ENCODE measurements at regions not wholly inside any gene's neighbourhood (a gene's known extent, or its start where the extent isn't known, plus 50 kb on each side); places are given as distances from the start of the nearest gene placed in this dataset.
"Not testable (repeated sequence)": the region's sequence is repeated elsewhere in the genome, so short reads cannot be mapped to it uniquely, and the experiment has no call there.

DNA sequence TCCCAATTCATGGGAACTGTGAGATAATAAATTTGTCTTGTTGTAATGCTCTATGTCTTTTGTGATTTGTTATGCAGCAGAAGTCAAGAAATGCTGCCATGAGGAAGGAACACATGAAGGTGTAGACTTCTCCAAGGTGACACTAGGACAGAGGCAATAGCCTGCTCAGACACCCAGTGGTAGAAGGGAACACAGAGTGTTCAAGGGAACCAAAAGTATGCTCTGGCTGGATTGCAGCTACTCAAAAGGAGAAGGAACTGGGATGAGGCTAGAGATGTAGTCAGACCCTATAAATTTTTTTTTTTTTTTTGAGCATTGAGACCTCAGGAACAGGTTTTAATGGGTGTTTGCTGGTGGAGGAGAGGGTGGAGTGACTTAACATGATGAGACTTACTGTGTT is 232.5 kb downstream of the PARP8 start:
- no peak for DNase-seq (ENCODE audit: low read depth)

DNA sequence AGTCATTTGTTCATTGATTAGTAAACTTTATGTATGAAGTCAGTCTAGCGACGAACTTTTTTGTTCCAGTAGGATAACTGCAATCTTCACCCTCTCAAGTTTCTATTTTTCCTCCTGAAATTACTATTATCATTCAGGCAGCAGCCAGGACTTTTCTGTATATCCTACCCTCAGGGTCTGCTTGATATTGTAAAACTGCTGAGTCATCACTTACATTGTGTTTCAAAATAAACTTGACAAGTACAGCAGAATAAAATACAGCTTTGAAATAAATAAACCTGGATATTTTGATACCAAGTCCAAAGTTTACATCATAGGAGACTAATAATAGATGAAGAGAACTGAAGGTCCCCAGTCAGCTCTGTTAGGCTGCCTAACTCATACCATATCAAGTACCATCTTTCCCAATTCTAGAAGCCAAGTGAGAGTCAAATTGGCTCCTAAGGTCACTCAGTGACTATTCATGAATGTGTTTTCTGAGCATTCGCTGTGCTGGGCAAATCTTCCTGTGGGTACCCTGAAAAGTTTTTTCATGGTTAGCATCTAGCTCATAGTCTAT is 234.6 kb downstream of the PARP8 start:
- DNase-seq (ENCODE audit: low read depth): no peak

DNA sequence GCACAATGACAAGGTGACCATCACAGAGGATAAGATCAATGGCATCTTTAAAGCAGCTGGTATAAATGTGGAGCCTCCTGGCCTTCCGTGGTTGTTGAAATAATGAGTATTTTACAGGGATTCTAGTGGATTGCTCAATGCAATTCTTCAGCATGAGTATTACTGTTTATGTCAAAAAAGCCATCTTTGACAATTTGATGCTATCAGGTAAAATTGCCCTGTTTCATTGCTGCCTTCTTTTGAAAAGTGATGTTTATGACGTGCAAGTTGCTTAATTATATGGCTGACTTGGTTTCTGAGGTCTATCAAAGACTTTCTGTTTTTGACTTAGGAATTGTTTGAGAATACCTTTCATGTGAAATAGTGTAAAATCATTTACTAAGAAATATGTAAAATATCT is 237.2 kb downstream of the PARP8 start:
- DNase-seq (ENCODE audit: low read depth): no peak

DNA sequence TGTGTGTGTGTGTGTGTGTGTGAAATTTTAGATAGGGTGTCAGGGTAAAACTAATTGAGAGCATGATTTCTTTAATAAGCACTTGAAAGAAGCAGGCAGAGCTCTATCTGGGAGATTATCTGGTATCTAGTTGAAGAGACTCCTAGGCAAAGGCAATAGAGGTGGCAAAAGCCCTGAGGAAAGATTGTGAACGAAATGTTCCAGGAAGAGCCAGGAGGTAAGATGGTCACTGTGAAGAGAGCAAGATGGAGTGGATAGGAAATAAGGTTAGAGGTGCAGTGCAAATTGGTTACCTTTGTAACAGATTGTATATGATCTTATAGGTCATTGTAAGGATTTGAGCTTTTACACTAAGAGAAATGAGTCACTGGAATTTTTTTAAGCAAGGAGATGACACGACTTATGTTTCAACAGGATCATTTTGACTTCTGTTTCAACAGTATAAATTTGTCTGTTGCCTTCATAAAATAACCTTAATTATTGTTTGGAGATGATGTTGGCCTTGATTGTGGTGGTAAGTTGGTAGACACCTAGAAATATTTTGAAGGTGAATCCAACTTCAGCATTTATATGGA is 239.6 kb downstream of the PARP8 start:
- DNase-seq (ENCODE audit: low read depth): no peak

DNA sequence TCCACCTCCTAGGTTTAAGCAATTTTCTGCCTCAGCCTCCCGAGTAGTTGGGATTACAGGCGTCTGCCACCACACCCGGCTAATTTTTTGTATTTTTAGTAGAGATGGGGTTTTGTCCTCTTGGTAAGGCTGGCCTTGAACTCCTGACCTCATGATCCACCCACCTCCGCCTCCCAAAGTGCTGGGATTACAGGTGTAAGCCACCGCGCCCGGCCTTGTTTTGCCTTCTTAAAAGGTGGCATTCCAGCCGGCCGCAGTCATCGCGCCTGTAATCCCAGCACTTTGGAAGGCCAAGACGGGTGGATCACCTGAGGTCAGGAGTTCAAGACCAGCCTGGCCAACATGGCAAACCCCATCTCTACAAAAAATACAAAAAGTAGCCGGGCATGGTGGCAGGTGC is 253.7 kb downstream of the PARP8 start:
- not testable (repeated sequence) for DNase-seq (ENCODE audit: low read depth)

DNA sequence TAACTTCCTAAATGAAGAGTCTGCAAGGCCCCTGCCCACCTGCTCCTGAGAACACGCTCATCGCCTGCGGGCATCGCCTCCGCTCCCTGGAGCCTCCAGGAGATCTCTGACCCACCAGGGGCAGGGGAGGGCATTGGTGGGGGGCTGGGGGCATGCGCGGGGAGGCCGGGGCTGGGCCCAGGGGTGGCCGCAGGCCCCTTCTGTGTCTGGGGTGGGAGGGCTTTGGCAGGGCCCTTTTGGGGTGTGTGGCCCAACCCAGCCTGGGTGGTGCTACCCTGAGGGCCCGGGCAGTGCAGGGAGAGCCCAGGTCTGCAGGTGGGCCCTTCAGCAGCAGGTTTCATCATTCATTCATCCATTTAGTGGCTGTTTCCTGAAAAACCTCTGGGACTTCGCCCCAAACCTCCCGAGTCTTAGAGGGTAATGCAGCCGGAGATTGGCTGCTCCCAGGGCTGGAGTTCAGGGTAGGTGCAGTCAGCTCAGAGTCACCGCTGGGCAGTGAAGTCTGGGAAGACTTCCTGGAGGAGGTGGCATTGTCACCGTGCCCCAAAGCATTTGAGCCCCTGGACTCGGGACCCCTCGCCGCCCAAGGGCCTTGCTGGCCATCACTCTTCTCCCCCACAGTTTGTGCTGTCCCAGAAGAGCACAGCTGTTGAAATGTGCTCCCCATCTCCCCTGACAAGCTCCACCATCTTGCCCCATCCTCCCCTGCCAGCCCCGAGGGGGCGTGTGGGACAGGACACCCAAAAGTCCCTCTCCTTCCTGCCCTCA is 255.1 kb downstream of the PARP8 start:
- no peak for DNase-seq (ENCODE audit: low read depth)

DNA sequence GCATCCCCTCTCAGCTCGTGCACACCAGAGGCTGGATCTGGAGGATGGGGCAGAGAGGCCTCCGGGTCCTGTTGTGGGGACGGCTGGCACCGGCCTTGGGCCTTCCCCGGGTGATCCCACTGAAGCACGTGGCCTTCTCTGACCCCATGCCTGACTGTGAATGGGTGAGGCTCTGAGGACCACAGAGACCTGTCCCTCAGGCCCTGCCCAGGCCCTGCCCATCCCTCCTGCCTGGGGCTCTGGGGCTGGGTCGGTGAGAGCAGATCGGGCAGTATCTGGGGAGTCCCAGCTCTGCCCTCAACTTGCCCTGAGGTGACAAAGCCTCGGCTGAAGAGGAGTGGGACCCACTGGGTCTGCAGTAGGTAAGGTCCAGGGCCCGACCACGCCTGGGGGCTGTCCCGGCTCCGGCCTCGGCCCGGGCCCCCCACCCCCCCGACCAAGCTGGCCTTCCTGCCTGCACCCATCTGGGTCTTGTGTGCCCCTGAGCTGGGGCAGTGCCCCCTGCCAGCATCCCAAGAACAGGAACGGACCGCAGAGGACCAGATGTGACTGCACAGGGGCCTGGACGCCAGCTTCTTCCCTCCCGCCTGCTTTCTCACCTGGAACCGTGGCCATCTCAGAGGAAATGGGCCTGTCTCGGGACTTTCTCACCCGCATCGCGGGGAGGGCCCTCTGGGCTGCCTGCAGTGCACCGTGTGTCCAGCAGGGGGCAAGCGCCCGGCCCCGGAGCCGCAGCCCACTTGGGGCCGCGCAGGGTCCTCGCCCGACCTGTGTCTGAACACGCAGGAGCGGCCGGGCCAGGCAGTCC is 255.9 kb downstream of the PARP8 start:
- DNase-seq (ENCODE audit: low read depth): not testable (repeated sequence)

DNA sequence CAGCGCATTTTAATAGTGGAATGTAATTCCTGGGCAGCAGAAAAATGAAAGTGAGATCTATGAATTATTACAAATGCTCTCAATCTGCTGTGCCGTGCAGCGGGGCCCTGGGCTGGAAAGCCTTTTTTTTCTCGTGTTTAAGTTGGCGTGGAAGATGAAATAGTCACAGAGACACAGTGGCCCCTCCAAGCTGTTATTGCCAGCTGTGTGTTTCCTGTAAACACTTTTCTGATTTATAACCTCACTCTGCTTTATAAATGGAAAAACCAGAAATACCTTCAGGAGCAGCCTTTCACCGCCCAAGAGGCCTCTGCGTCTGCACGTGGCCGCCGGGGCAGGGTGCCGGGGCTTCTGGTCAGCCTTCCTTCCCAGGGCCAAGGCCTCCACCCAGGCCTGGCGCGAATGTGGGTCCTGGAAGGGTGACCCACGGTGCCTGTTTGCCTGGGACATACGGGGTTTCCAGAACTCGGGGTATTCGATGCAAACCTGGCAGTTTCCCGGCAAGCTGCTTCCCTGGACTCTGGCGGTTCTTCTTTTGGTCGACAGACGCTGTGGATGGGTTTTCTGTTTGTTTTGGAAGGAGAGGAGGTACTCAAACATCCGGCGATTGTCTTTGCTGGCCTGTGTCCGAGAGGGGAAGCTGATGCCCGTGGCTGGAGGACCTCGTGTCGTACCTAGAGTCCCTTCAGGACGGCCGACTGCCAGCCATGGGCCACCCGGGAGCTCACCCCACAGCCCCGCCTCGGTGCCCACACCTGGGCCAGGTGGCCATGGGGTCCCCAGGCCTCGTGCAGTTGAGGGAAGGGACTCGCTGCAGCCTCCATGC is 256.7 kb downstream of the PARP8 start:
- no peak for DNase-seq (ENCODE audit: low read depth)

DNA sequence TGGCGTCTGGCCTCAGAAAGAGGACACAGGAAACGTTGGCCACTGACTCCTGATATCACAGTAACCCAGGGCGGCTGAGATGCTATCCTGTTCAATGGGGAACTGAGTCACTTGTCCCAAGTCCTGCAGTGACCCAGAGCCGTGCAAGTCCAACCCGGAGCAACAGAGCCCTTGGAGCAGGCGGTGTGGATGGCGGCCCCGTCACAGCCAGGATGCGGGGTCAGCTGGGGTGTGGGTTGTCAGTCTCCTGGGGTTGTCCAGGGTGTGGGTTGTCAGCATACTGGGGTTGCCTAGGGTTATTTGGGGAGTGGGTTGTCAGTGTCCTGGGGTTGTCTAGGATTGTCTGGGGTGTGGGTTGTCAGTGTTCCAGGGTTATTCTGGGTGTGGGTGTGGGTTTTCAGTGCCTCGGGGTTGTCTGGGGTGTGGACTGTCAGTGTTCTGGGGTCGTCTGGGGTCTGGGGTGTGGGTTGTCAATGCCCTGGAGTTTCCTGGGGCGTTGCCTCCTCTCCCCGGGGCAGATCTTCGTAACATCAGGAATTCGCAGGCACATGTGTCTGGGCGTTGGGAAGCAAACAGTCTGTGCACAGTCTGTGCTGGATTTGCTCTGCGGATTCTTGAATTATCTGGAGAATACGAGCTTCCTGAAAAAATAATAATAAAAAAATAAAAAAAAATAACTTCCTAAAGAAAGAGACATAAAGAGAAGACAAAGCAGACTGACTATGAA is 257.5 kb downstream of the PARP8 start:
- DNase-seq (ENCODE audit: low read depth): no peak

DNA sequence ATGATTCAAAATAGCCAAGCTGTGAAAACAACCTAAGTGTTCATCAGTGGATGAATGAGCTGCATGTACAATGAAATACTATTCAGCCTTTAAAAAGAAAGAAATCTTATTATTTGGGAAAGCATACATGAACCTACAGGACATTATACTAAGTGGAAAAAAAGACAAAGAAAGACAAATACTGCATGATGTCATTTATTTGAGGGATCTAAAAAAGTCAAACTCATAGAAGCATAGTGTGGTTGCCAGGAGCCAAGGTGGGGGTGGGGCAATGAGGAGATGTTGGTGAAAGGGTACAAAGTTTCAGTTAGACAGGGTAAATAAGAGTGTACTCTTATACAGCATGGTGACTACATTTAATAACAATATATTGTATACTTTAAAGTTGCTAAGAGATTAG is 261.5 kb downstream of the PARP8 start:
- no peak for DNase-seq (ENCODE audit: low read depth)

DNA sequence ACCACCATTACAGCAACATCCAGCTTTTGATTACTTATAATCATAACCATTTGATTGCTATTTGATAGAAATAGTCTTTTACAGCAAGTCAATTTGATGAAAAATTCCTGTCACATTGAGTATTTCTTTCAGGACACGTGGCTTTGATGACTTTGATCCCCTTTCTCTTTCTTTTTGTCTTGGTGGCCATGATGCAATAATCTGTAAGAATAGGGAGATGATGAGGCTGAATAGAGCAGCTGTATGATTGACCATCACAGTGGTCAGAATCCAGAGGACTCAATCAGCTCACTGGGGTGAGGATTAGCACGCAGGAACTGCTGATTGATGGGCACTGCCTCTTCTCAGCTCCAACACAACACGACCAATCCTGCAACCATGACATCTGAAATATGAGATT is 262.7 kb downstream of the PARP8 start:
- no peak for DNase-seq (ENCODE audit: low read depth)

DNA sequence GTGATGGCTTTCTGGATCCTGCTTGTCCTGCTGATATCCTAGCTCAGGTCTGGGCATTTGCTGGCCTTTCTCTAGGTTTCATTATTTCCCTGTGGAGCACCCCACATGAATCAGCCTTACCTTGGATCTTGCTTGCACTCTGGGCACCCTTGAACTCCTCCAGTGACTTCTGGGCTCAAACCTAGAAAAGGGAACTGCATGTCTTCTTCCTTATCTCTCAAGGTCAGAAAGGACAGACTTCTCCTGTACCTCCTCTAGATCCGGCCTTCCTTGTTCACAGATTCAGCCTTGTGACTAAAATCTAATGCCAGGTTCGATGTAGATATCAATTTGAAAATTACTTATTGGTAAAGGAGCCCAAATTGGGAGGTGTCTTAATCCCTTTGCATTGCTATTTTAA is 267.9 kb downstream of the PARP8 start:
- DNase-seq (ENCODE audit: low read depth): no peak

DNA sequence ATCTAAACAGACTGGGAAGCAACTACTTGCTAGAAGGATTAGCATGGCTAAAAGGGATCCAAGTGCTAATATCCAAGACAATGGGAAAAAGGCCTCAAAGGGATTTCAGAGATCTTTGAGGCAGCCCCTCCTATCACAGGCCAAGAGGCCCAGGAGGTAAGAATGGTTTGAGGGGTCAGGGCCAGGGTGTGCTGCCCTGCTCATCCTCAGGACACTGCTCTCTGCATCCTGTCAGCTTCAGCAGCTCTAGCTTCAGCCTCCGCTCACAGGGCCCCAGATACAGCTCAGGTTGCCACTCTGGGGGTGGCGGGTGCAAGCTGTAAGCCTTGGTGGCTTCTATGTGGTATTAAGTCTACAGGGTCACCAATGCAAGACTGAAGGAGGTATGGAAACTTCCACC is 278.7 kb downstream of the PARP8 start:
- DNase-seq (ENCODE audit: low read depth): no peak

DNA sequence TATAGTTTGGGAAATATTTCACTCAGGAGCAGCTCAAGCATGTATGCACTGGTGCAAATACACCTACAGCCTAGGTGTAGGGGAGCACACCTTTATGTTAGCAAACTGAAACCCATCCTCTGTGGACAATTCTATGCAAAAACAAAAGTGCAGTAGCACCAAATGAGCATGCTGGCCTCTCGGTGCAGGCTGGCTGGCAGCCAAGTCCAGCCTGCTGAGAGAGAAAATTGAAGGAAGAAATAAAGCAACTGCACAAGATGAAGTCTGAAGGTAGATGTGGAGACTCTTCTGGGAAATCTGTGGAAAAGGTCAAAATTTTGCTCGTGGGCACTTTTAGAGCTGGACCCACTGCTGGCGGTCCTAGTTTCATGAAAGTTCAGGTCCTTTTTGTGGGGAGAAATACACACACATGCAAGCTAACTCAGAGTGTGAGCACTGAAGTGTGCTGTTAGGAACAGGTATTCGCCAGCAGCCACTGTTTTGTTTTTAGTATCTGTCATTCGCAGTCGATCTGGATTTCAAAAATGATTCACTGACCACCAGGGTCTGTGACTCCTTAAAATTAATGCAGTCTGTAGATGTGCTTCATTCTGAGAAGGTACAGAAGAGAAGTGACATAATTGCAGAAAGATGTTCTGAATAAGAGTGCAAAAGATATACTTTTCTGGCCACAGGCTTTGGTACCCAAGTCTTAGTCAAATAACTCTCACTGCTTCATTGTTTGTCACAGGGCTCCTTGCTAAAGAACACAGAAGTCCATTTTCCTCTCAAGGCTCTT is 281.7 kb downstream of the PARP8 start:
- DNase-seq (ENCODE audit: low read depth): no peak

DNA sequence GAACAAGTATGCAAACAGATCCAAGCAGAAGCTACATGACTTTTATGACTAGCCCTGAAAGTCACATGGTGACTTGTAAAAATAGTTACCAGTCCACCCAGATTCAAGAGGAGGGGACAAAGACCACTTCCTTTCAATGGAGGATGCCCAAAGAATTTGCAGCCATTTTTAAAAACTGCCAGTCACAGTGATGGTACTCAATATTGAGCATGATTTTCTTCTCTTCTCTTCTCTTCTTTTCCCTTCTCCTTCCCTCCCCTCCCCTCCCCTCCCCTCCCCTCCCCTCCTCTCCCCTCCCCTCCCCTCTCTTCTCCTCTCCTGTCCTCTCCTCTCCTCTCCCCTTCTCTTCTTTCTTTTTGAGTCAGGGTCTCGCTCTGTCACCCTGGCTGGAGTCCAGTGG is 286.9 kb downstream of the PARP8 start:
- no peak for DNase-seq (ENCODE audit: low read depth)

DNA sequence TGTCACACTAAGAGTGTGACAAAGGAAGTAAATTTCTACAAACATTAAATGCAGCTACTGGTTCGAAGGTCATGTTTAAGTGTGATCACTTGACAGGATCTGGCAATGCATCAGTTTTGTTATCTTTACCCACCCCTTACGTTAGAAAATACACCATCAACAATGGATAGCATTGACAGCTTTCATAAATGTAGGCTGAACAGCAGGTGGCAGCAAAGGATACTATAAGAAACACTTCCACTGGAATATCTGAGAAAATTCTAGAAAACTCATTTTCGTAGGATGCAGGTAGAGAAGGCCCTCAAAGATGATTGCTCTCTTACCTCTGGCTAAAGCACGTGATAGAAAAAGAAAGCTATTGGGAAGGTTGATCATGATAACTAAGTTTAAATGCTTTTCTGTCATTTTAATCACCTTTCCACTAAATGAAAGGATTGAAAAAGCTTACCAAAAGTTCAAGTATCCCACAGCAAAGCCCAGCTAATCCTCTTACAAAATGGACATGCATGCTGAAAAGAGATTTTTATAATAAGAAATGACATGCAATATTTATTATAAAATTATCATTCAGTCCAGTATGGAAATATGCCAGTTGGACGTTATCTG is 292.5 kb downstream of the PARP8 start:
- DNase-seq (ENCODE audit: low read depth): peak; percentile 19

DNA sequence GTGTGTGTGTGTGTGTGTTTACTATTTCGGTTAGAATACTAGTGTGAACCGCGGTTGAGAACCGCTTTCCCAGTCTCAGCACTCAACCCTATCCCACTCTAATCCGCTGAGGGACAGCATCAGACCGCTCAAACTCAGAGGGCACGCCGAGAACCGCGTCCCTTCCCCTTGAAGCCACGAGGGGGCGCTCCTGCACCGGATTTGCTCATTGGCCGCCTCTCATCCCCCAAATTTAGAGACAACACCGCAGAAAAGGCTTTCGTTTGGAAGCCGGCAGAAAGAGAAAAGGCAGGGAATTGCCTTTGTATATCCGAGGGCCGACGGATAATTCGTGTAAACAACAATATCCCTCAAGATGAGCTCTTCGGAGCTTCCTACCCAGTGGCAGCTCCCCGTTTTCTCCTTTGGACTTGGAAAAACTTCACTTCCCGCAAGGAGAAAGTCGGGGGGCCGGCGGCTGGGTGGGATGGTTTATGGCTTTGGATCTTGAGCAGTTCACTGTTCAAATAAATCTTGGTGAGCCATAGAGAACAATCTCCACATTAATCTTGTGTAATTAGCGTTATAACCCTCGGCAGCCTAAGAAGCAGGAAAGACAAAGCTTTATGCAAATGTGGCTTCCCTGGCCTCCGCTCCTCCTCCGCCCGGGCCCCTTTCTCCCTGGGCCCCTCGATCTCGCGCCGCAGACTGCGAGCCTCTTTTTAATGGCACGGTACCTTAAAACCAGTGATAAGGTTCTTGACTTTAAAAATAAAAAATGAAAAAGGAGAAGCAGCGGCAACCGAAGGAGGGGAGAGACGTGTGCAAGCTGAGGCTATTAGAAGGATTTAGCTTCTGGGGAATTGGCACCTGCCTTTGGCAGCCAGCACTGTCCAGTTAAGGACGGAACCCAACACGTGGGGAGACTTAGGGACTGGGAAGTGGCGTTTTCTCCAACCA is 296.8 kb downstream of the PARP8 start:
- DNase-seq (ENCODE audit: low read depth): peak; percentile 44

DNA sequence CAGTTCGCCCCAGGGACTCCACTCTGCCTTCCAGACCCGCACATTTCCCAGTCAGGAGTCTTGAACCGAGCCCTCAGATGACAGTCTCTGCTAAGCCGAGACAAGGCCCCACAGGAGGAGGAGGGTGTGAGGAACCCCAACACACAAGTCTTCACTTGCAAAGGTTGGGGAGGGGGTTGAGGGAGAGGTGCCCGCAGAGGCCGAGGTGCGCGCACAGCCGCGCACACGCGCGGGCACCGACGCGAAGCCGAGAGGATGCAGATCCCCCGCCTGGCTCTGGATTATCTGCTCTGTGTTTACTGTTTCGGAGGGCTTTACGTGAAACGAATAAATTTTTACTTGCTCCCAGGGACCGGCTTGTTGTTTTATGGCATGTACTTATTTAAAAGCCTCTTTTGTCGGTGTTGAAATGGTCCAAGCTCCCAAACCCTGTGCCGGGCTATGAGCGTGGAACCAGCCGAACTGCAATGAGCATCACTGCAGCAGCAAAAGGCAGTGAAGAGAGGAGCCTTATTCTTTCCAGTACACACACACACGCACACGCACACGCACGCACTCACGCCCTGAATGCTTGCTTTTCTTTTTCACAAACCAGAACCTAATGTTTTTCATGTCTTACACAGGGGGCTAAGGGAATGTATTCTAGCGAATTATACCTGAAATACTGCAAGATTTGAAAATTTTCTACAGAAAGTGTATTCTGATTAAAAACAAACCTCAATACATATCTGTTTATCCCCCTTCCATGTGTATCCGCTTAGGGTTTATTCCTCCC is 297.7 kb downstream of the PARP8 start:
- DNase-seq (ENCODE audit: low read depth): no peak

Measured in M059J (cell line).